ENCODE measurements at regions not wholly inside any gene's neighbourhood (a gene's known extent, or its start where the extent isn't known, plus 50 kb on each side); places are given as distances from the start of the nearest gene placed in this dataset.

DNA sequence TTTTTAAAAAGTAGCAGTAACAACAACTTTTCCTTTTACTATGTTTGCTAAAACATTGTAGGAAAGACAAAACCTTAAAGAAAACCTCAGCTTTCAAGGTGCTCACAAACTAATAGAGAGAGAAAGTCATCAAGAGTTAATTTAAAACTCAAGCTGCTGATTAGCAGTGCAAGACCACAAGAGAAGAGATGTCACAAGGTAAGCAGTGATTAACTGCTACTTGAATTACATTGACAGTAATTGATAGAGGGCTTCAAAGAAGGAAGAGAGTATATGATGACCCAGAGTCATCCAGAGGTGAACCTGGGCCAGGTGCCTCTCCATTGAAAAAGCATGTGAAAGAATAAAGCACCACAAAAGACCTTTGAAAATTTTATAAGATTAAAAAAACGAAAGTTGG, 939.6 kb upstream of the CNTNAP5 start:
- no peak for DNase-seq

DNA sequence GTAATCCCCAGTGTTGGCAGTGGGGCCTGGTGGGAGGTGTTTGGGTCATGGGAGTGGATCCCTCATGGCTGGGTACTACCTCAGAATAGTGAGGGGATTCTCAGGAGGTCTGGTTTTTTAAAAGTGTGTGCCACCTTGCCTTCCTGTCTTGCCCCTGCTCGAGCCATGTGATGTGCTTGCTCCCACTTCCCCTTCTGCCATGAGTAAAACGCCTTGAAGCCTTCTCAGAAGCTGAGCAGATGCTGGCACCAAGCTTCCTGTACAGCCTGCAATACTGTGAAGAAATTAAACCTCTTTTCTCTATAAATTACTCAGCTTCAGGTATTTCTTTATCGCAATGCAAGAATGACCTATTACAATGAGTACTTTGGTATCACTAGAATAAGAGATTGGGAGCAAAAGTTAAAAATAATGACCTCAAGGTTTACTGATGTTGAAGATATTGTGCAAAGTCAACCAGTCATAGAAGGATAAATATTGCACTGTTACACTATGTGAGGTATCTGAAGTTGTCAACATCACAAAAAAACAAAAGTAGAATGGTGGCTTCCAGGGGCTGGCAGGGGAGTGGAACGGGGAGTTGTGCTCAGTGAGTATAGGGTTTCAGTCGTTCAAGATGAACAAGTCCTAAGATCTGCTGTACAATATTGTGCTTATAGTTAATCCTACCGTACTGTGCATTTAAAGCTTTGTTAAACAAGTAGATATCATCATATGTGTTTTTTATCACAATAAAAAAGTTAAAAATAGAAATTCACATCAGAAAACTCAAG, 938.3 kb upstream of the CNTNAP5 start:
- no peak for DNase-seq

DNA sequence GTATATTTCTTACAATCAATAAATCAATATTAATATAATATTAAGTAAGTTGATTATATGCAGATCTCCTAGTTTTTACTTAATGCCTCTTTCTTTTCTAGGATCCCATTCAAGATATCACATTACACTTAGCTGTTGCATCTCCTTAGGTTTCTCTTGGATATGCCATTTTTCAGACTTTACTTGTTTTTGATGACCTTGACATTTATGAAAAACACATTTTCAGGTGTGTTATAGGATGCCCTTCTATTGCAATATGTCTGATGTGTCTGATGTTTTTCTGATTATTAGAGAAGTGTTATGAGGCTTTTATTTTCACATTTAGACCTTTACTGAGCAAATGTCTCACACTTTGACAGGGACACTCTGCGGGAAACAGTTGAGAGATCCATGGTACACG, 933.6 kb upstream of the CNTNAP5 start:
- DNase-seq: no peak

DNA sequence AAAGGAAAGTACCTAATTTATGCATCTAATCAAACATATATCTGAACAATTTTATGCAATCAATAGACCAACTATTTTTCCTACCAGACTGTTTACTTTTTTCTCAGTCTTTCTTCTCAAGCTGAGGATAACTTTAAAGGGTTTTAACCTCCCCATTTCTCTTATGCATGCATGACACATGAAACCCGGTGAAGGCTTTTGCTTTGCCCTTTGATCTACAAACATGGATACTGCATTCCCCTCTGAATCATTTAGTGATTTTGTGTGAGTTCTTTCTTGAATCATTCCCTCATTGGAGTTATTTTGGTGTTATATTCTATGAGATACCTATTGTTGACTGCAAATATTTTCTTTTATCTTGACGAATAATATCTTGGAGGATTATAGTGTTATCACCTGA, 931.9 kb upstream of the CNTNAP5 start:
- DNase-seq: no peak

DNA sequence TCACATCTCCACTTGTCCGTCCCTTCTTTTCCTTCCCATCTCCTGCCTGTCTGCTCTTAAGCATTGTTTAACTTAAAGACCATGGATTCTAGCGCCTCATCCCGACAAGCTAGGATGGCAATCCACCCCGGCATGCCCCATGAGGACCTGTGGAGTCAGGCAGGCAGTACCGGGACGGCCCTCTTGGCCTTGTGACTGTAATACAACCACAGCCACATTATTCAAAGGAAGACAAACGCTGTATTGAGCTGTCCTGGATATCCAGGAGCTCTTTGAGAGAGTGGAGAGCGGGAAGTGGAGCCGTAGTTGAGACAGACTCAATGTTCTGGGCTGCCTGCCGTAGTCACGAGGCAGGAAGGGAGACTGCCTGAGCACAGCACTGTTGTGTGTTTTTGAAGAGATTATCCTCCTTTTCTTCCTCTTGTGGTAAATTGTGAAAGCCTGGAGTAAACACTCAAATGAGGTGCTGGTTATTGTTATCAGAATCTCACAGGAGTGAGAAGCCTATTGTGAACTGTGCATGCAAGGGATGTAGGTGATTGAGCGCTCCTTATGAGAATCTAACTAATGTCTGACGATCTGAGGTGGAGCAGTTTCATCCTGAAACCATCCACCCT, 929.8 kb upstream of the CNTNAP5 start:
- DNase-seq: no peak

DNA sequence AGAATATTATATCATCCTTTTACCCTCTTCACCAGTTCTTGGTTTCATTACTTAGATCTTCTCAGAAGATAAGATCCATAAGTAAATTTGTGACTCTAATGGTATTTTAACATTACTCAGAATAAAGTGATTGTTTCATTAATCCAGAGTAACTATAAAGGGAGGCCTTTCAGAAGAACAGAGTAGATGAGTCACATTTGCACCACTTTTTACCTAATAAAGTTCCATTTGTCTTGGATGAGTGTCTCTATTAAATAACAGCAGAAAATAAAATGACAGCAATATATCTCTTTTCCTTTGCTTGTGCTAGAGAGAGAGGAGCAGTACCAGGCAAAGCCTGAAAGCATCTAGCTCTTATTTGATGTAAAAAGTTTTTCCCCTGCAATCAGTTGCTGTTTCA, 926.5 kb upstream of the CNTNAP5 start:
- no peak for DNase-seq

DNA sequence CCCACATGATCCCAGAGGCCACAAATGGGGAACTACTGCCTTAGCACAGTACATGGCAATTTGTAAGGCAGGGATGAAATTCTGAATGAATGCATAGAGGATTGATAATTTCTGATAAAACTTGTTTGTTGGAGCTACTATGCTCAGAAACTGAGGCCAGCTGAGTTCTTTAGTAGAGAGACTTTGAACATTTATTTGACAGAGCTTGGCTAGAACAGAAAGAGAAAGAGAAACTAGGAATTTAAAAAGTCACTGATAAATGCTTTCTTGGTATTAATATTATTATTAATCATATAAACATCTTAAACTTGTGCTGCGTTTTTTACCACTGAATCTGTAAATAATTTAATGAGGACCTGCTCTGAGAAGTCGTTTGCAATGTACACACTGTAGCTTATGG, 923.7 kb upstream of the CNTNAP5 start:
- DNase-seq: no peak

DNA sequence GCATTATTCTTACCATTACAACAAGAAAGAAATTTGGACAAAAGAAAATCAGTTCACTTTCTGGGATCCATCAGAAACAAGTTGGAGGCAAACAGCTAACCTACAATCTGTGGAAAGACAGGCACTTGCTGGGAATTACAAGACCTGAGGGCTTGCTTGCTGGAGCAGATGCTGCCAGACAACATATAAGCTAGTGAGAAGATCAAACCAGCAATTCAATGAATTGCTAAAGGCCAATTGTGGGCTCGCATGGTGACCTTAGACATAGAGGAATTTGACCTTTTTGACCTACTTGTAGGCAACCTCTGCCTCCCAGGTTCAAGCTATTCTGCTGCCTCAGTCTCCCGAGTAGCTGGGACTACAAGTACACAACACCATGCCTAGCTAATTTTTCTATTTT, 921.2 kb upstream of the CNTNAP5 start:
- no peak for DNase-seq

DNA sequence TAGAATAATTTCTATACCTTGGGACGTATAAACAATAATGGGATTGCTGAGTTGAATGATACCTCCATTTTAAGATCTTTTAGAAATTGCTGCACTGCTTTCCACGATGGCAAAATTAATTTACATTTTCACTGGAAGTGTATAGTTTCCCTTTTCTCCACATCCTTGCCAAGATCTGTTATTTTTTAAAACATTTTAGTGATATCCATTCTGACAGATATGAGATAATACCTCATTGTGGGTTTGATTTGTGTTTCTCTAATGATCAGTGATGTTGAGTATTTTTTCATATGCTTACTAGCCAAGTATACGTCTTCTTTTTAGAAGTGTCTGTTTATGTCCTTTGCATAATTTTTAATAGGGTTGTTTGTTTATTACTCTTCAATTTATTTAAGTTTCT, 908.5 kb upstream of the CNTNAP5 start:
- no peak for DNase-seq

DNA sequence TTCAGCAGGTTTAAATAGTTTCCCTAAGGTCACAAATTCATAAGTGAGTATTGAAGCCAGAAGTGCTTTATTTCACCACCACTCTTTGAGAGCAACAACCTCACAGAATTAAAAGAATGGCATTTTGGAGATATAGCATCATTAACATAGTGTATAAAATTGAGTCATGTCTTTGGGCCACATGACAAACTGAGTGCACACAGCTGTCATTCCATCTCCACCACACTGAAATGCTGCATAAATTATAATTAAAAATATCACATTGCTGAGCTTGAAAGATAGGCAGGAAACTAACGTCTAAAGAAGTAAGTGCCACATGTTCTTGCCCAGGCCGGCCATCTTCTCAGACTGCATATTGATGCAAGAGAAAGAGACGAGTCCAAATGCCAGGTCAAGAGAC, 897.9 kb upstream of the CNTNAP5 start:
- DNase-seq: no peak

DNA sequence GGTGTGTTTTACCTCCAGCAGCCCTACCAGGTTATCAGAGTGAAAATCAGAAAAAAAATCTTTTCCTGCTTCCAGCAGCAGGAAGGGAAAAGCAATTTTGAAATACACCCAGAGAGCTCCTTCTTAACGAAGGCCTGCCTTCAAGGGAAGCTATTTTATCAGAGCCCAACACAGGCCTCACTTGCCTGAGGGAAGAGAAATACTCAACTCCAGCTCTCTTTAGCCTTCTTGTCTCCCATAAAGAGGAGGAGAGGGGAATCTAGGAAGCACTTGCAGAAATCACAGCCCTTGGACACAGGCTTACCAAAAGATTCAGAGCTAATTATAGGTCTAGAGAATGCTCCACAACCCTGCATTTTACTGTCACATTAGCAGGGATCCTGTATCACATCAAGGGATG, 896.1 kb upstream of the CNTNAP5 start:
- no peak for DNase-seq

DNA sequence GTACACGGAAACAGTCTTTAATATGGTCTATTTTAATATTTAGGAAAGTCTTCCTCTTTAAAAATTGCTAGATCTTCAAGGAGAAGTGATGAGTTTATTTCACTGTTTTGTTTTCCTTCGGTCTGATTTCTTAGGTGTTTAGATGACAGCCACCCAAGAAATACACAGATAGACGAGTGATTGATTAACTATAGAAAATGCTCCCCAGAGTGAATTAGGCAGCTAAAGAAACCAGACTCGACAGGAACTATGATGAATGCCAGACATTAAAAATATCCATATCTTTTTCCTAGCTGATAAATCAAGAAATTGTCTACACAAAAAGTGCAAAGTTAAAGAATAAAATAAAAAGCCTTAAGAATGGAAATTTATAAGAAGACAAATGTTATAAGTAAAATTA, 888.7 kb upstream of the CNTNAP5 start:
- no peak for DNase-seq

DNA sequence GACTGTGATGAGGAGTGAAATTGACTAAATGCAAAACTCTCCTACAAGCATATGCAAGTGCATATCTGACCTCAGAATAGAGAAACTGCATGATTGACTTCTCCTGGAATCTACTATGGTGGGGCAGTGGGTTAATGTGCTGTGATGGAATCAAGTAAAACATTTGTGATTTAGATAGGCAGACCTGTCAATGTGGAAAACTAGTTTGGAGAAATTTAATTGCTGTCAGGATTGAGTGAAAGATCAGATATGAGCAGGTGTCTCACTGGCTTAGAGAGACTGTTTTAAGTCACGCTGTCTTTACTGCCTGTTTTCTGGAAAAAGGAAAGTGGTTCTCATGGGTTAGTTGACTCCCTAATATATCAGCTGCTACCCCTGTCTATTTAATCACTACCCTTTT, 881.0 kb upstream of the CNTNAP5 start:
- no peak for DNase-seq

DNA sequence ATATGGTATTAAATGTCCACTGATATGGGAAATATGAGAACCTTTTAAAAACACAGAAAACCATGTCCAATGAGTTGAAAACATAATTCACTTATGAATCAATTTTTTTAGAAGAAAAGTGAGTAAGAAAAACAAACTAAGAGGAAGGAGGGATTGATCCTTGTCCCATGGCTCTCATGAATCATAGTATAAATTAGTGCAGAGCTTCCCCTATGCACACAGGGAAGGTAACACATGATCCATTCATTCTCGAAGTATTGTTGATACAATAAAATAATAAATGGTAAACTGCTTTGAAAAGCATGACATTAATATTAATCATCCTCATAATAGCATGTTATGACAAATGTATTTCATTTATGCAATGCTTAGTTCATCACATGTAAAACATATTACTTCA, 872.0 kb upstream of the CNTNAP5 start:
- no peak for DNase-seq

DNA sequence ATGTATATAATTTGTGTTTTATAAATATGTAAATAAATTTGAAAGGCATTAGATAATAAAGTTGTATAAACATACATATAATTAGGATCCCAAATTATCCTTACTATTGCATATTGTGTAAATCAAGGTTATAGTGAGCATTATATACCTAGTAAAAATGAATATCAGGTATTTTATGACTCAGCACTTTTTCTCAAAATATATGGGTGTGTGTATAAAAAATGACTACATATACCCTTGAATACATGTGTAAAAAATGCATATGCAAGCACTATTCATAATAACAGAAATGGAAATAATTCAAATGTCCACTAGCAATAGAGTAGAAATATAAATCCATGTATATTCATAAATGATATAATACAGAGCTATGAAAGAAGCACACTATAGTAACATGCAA, 870.9 kb upstream of the CNTNAP5 start:
- DNase-seq: no peak

DNA sequence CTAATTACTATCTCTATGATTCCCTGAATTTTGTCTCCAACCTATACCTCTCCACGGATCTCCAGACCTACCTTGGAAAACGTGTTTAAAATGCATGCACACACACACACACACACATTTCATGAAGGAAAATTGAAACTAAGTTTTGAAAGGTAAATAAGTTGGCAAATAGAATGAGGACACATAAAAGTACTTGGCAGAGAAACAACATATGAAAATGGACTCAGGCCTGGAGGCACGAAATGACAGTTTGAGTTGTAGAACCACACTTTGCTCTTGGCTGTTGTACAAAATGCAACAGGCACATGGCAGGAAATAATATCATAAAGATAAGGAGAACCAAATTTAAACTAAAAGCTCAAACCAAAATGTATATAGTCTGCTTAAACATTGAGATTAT, 868.1 kb upstream of the CNTNAP5 start:
- DNase-seq: no peak

DNA sequence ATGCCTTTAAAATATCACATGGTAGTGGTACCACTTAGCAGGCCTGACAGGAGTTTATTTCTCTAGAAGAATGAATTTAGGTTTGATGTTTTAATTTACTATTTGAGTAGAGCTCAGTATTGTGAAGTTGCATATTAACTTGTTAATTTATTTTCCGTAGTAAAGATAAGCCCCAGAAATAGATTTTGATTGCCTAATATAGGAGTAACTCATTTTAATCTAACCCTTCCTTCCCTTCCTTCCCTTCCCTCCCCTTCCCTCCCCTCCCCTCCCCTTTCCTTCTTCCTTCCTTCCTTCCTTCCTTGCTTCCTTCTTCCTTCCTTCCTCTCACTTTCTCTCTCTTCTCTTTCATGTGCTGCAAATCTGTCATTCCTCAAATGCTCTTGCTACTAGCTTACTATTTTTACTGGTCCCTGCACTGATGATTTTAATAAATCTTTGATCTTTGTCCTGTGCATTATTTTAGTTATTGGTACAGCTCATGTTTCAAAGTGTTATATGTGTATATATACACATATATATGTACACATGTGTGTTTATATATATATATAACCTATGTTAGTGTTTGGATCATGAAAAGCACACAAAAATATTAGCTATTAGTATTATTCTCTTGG, 862.6 kb upstream of the CNTNAP5 start:
- DNase-seq: no peak

DNA sequence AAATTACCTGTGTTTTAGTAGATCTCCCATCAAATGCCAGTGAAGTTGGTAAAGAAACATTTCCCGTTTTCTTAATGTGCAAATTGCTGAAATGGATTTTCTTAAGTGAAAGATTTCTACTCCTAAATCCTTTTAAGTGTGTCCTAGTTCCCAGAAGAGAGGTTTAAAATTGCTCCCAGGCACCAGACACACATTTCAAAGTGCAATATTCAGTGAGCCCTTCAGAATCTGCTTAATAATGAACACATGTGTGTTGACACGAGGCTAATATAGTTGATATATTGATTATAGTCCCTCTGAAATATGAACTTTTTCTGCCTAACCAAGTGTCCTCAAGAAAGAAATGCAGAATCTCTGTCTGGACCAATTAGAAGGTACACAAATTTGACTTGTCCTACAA, 861.7 kb upstream of the CNTNAP5 start:
- no peak for DNase-seq

DNA sequence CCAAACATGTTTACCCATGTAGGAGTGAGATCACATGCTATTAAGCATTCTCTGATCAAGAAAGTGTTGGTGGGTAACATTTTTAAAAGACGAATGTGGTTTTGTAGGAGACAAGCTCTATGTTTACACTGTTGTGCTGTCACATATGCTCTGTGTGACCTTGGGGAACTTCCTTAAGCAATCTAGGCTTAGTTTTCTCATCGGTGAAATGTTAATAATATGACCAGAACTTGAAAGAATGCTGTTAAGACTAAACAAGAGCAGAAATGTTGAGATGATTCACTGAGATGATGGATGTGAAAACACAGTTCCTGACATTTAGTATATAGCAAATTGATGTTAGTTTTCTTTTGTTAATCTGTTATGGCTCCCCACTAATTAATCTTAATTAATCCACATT, 860.9 kb upstream of the CNTNAP5 start:
- no peak for DNase-seq

DNA sequence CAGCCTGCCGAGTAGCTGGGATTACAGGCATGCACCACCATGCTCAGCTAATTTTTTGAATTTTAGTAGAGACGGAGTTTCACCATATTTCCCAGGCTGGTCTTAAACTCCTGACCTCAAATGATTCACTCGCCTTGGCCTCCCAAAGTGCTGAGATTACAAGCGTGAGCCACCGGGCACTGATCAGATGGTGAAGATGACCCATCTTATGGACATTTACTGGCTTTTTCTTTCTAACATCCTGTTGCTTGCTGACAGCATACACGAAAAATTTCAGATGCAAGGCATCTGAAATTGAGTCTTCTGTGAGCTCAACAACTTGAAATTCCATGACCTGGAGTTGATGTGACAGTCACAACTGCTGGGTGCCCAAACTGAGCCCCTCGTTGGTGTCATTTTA, 859.5 kb upstream of the CNTNAP5 start:
- DNase-seq: no peak

DNA sequence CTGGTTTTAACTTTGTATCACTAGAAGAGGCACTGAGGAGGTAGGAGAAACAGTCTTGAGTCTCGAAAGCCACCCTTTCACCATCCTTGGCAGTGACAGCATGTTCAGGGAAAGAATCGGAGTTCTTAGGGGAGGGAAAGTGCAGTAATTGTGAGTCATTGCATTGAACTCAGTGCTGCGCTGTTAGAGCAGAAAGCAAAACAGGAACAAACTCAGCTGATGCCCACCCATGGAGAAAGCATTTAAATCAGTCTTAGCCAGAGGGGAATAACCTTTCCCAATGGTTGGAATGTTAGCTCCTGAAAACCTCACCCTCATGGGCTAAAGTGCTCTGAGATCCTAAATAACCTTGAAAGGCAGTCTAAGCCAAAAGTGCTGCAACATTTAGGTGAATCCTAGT, 845.6 kb upstream of the CNTNAP5 start:
- no peak for DNase-seq

DNA sequence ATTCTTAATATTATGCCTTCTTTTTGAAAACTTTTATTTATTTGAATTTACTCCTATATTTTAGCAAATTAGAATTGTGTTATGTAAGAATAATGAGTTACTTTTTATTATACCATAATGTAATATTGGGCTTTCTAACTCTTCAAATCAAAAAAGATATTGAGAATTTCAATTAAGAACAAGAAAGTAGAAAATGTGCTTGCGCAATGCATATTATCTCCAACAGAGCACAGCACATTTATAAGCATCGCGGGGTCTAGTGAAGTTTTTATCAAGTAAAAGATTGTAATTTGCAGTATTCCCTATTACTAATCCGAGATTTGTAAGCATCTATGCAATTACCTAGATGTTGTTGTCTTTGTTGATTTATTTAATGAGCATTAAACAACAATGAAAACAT, 829.1 kb upstream of the CNTNAP5 start:
- DNase-seq: no peak

DNA sequence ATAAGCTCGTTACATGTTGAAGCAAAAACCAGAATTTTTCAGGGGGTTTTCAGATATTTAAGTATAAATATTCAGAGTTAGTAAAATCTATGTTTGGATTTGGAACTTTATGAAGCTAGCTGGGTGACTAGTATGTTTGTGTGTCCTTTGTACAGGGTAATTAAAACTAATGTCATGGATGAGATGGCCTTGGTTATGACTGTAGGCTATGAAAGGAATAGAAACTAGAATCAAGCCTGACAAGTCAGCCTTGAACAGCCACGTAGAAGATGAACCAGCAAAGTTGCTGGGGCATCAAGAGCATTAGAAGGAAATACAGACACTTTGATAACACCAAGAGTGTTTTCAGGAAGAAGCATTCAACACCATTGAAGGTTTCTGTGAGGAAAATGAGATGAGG, 825.1 kb upstream of the CNTNAP5 start:
- DNase-seq: no peak

DNA sequence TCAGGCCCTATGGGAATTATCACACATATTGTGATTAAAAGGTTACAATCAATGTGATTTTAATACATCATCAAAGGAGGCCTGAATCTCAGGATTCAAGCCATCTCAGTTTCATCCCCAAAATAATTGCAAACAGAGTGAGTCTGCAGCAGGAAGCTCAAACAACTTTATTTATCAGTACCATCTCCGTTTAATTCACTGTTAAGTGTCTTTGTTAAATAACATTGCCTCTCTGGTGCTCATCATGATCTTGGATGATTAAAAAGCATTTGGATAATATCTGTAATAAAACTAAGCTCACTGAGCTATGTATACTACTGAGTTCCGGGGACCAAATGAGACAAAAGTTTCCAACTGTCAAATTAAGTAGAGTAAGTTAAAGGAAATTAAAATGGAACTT, 817.8 kb upstream of the CNTNAP5 start:
- DNase-seq: no peak

DNA sequence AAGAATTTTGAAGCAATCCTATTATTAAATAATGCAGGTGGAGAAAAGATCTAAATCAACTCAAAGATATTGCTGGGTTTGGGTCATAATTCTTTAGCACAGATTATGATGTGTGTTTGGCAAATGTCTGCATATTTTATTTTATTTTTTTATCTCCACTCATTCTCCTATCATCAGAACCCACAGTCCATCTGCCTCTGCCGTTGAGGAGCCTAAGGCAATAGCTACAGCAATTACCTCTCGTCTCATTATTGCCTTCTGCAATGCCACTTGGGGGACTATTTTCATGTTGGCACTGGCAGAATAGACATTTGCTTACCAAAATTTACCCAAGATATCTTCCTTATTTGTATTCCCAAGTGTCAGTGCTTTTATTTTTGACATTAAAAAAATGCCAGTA, 815.9 kb upstream of the CNTNAP5 start:
- DNase-seq: no peak
